SIG-M5 treated with dmso at 0.1 percent for 504 hours (cell line): ENCODE measurements at regions not wholly inside any gene's neighbourhood (a gene's known extent, or its start where the extent isn't known, plus 50 kb on each side); places are given as distances from the start of the nearest gene placed in this dataset.

Experiments used
- DNase-seq: peaks from one replicate; lab custom pipeline; 2025; ENCODE audit not compliant: unreplicated experiment; lab: John Stamatoyannopoulos, UW

- peak; percentile 12 for DNase-seq
Observed at GRCh38 chr1:239913141-239913585, 178.5 kb upstream of the FMN2 start.

- DNase-seq = peak; percentile 51
Observed at GRCh38 chr1:239914751-239915231, 176.9 kb upstream of the FMN2 start.

- no peak for DNase-seq
Observed at GRCh38 chr1:239918634-239919033, 173.0 kb upstream of the FMN2 start.

DNA sequence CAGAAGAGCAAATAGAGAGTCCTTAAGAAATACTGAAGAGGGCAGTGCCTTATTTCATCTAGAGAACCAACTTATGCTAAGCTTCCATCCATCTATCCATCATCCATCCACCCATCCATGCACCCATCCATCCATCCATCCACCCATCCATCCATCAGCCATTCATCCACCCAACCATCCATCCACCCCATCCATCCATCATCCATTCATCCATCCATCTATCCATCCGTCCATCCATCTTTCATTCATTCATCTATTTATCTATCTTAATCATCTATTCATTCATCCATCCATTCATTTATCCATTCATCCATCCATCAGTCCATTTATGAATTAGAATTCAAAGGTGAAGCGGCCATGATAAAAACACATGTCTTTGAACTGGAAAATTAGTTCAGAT is 171.5 kb upstream of the FMN2 start:
- no peak for DNase-seq

GRCh38 chr1:239922778-239923522 is 168.7 kb upstream of the FMN2 start:
- DNase-seq = no peak

- DNase-seq = no peak
Observed at GRCh38 chr1:239924741-239925350, 166.8 kb upstream of the FMN2 start.

- no peak for DNase-seq
Observed at GRCh38 chr1:239926184-239926583, 165.5 kb upstream of the FMN2 start.

GRCh38 chr1:239929317-239929716 is 162.4 kb upstream of the FMN2 start:
- no peak for DNase-seq

- DNase-seq = no peak
Observed at GRCh38 chr1:239930686-239931262, 160.9 kb upstream of the FMN2 start.

DNA sequence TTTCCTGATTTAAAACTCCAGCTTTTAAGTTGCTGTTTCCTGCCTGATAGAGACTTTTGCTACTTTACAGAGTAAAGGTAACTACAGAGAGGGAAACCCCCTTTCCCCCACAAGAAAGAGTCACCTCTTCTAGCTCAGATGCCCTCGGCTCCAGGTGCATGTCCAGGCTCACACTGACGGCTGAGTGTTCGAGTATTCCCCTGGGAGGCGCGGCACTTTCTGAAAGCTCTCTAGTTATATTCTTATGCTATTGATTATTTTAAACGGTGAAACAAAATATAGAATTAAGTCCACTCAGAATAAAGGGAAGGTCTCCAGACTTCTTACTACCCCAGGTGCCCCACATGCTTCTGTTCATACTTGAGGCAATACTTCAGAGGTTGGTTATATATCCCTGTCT is 160.3 kb upstream of the FMN2 start:
- DNase-seq = no peak

DNA sequence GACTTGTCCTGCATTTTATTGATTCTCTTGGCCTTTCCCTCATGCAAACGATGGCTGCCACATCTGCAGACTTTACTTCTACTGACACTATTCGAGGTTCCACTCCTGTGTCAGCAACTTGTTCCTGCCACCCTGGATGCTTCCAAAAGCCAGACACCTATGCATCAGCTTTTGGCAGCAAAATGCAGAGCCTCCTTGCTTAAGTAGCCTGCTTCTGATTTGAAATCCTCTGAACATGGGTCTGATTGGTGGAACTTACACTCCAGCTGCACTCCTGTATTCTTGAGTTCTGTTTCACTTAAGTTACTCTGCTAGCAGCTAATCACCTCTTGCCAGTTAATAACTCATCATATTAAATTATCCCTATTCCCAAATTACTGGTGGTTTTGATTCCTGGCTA is 152.1 kb upstream of the FMN2 start:
- DNase-seq = no peak

DNA sequence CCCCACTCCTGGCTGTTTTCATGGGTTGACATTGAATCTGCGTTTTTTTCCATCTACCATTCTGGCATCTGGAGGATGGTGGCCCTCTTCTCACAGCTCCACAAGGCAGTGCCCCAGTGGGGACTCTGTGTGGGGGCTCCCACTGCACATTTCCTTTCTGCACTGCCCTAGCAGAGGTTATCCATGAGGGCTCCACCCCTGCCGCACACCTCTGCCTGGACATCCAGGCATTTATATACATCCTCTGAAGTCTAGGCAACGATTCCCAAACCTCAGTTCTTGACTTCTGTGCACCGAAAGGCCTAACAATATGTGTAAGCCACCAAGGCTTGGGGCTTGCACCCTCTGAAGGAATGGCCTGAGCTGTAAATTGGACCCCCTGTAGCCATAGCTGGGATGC is 147.9 kb upstream of the FMN2 start:
- no peak for DNase-seq

GRCh38 chr1:239944666-239945065 is 147.0 kb upstream of the FMN2 start:
- DNase-seq = peak; percentile 69

DNA sequence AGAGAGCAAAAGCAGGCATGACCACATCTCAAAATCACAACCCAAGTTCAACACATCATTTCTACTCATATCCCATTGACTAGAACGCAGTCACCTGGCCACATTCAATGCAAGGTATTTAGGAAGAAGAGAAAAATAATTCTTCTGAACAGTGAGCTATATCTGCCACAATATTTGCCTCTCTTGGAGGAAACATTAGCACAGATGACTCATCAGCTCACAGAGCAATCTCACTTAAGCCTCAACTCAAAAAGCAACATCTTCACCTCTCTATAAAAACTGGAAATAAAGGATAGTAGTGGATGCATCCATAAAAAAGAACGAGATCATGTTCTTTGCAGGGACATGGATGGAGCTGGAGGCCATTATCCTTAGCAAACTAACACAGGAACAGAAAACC is 143.9 kb upstream of the FMN2 start:
- no peak for DNase-seq

DNA sequence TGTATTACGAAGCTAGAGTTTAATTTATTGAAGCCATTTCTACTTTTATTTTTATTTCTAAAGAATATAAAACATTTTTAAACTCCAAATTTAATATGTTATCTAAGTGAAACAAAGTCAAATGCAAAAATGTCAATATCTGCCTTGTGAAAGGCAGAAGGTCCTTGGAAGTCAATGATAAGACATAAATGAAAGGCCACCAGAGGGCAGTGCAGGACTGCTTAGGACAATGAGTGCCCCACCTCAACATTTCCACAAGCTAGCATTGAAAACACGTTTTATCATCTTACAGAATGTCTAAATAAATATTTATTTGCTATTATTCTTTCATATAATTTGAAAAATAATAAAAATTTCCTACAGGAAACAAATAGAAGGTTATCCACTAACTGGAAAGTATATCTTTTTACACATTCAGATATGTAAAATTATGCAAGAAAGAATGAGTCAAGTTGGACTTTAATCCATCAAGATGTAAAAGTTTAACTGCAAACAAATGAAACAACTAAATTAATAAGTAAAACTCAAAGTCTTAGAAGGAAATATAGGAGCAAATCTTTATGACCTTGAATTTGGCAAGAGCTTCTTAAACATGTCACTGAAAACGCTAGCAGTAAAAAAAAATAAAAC is 140.1 kb upstream of the FMN2 start:
- peak; percentile 69 for DNase-seq

- no peak for DNase-seq
Observed at GRCh38 chr1:239952348-239953308, 139.1 kb upstream of the FMN2 start.

GRCh38 chr1:239954836-239955235 is 136.8 kb upstream of the FMN2 start:
- DNase-seq = no peak

DNA sequence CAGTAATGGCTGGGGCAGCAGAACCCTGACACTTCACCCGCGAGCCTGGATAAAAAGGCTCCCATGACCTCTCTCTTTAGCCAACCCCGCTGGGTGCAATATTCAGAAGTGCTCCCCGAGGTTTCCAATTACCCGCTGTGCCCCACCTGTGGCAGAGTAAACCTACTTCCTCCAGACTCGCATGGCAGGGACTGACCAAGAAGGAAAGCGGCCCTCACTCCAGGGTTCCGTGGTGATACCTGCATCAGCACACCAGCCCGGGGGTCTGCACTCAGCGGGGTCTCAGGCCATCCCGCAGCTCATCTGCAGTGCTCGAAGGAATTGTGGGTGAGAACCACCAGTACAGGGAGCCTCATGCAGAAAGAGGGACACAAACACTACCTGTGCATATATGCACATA is 136.3 kb upstream of the FMN2 start:
- DNase-seq = no peak

DNA sequence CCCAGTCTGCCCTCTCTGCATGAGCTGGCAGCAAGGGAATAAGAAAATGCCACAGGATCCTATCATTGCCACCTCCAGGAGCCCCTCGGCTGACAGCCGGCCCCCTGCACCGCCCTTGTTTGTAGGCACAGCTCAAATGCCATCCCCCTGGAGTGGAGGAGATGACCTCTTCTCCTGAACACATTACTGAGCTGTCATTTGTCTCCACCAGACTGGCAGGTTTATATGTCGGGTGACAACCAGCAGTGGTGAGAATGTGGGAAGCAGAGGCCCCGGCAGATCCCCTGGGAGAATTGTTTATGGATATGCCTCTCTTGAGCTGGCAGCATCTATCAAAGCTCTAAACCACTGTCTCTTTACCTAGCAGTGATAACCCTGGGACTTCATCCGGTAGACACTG is 135.4 kb upstream of the FMN2 start:
- DNase-seq = no peak

GRCh38 chr1:239958063-239958462 is 133.6 kb upstream of the FMN2 start:
- no peak for DNase-seq

DNA sequence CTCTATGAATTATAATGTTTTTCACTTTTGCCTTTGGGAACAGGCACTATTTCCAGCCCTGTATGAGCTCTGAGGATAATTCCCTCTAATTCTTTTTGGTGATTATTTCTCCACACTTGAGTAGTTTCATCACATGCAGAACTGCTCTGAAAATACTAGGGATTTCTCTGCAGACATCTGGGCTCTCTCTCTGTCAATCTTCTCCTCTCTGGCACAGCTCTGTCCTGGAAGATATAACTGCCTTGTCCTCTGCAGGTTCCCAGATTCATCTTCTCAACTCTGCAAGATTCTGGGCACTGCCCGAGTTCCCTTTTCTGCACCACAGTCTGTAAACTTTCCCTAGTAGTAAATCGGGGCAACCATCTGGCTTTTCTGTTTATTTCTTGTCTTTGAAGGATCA is 131.3 kb upstream of the FMN2 start:
- no peak for DNase-seq
